Urinary bladder (tissue), 3 donors: ENCODE measurements at regions not wholly inside any gene's neighbourhood (a gene's known extent, or its start where the extent isn't known, plus 50 kb on each side); places are given as distances from the start of the nearest gene placed in this dataset.
"Not testable (repeated sequence)": the region's sequence is repeated elsewhere in the genome, so short reads cannot be mapped to it uniquely, and the experiment has no call there.

Source experiments
- DNase-seq: peaks from one replicate; pipeline ENCODE4 v3.0.0-alpha.2; 2015; ENCODE audit errors: extremely low spot score
- H3K27ac ChIP-seq: one replicate; pipeline ENCODE4 v1.5.1; 2013; ENCODE audit warnings: low read depth, mild to moderate bottlenecking, moderate library complexity
- H3K36me3 ChIP-seq: one replicate; pipeline ENCODE4 v1.6.1; 2013; ENCODE audit warnings: mild to moderate bottlenecking, moderate library complexity; ENCODE audit not compliant: insufficient read depth
- H3K4me1 ChIP-seq: one replicate; pipeline ENCODE4 v1.6.1; 2013; ENCODE audit warnings: mild to moderate bottlenecking, moderate library complexity; ENCODE audit not compliant: insufficient read depth
- H3K4me3 ChIP-seq: one replicate; pipeline ENCODE4 v1.5.1; 2013; ENCODE audit warnings: low read depth, low read length
- WGBS: extraction: QIAGEN DNeasy Blood & Tissue Kit; methylation state at CpG from one replicate; pipeline ENCODE4 v1.1.7; 2013; 5-methylcytosine and 5-hydroxymethylcytosine counted together
- donor health status: healthy with polysubstance abuse.
- donor health status: healthy.

DNA sequence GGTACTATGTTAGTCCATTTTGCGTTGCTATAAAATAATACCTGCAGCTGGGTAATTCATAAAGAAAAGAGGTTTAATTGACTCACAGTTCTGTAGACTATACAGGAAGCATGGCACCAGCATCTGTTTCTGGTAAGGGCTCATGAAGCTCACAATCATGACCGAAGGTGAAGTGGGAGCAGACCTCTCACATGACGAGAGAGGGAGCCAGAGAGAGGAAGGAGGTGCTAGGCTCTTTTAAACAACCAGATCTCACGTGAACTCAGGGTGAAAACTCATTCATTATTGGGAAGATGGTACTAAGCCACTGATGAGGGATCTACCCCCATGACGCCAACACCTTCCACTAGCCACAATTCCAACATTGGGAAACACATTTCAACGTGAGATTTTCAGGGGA lies 301.7 kb upstream of the MDFIC2 start:
- 87% methylated on average over 6 of the region's 6 CpGs for WGBS

DNA sequence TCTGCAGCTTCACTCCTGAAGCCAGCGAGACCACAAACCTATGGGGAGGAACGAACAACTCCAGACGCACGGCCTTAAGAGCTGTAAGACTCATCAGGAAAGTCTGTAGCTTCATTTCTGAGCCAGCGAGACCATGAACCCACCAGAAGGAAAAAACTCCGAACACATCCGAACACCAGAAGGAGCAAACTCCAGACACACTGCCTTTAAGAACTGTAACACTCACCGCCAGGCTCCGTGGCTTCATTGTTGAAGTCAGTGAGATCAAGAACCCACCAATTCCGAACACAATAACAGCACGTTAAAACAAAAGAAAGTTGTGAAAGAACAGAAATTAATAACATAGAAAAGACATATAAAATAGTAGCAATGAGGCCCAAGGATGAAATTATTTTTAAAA lies 300.5 kb upstream of the MDFIC2 start:
- H3K27ac ChIP-seq = no peak overlapping the region
- no peak for DNase-seq
- no peaks in the 10 kb centered on the region for H3K4me1 ChIP-seq
- 95% methylated on average over 11 of the region's 11 CpGs for WGBS
- H3K36me3 ChIP-seq = no peaks in the 10 kb centered on the region
- H3K4me3 ChIP-seq = no peak overlapping the region

More for the DNA sequence above, 301.7 kb upstream of the MDFIC2 start:
- no peaks in the 10 kb centered on the region for H3K36me3 ChIP-seq
- H3K4me3 ChIP-seq = no peak overlapping the region
- no peaks in the 10 kb centered on the region for H3K4me1 ChIP-seq
- H3K27ac ChIP-seq = no peak overlapping the region
- DNase-seq = no peak

DNA sequence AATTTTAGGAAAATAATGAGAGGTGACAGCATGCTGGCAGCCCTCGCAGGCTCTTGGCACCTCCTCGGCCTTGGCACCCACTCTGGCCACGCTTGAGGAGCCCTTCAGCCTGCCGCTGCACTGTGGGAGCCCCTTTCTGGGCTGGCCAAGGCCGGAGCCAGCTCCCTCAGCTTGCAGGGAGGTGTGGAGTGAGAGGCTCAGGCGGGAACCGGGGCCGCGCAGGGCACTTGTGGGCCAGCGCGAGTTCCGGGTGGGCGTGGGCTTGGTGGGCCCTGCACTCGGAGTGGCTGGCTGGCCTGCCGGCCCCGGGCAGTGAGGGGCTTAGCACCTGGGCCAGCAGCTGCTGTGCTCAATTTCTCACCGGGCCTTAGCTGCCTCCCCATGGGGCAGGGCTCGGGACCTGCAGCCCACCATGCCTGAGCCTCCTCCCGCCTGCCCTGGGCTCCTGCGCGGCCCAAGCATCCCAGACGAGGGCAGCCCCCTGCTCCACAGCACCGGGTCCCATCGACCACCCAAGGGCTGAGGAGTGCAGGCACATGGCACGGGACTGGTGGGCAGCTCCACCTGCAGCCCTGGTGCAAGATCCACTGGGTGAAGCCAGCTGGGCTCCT lies 299.3 kb upstream of the MDFIC2 start:
- WGBS = 95% methylated on average over 25 of the region's 25 CpGs
- not testable (repeated sequence) for DNase-seq, H3K36me3 ChIP-seq, H3K27ac ChIP-seq, H3K4me1 ChIP-seq, H3K4me3 ChIP-seq

DNA sequence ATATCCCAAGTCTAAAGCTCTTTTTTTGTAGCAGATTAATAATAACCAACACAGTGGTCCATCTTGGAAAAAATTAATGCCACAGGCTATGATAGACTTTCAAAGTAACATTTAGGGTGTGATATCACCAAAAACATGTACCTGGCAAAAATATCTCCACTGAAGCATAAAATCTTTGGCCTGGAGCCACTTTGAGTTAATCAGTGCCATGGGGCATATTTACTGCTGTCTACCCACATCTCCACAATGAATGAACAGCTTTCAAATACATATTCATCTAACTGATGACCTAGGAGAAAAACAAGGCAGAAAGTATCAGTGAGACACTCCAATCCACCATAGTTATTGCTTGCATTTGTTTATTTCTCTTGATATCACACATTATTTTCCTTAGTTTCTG lies 296.0 kb upstream of the MDFIC2 start:
- no peaks in the 10 kb centered on the region for H3K4me1 ChIP-seq
- no peak overlapping the region for H3K4me3 ChIP-seq
- no peak for DNase-seq
- H3K36me3 ChIP-seq = no peaks in the 10 kb centered on the region
- no peak overlapping the region for H3K27ac ChIP-seq

DNA sequence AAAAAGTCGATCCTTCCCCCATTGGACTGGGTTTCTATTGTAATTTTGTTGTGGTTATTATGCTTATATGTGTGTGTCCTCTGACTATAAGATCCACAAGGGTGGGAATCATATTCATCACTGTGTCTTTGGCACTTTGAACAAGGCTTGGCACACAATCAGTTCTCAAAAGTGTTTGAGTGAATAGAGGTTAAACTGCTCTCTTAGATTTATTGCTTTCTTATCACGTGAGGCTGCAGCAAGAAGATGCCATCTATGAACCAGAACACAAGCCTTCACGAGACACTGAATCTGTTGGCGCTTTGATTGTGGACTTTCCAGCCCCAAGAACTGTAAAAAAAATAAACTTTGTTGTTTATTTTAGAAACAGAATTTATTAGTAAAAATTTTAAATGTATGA lies 295.0 kb upstream of the MDFIC2 start:
- no peaks in the 10 kb centered on the region for H3K36me3 ChIP-seq
- no peaks in the 10 kb centered on the region for H3K4me1 ChIP-seq
- no peak overlapping the region for H3K4me3 ChIP-seq
- no peak overlapping the region for H3K27ac ChIP-seq
- DNase-seq = no peak
- WGBS = 64% methylated on average over 4 of the region's 4 CpGs

DNA sequence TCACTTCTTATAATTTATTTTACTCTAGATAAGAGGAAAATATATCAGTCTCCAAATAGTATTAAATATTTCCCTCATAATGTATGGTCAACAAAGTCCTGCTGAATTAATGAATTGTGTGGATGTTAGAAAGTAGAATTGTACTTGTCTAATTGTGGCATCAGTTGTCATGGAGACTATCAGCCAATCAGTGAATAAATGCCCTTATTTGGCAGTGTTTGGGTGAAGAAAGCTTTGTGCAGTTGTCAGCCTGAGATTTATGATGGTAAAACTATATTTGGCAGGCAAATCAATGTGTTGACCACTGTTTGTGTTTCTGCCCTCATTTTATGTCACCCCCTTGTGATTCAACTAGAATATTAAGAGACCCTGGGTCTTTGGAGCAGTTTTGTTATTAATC lies 293.6 kb upstream of the MDFIC2 start:
- no peaks in the 10 kb centered on the region for H3K36me3 ChIP-seq
- no peak overlapping the region for H3K4me3 ChIP-seq
- no peak for DNase-seq
- H3K27ac ChIP-seq = no peak overlapping the region
- H3K4me1 ChIP-seq = no peaks in the 10 kb centered on the region

DNA sequence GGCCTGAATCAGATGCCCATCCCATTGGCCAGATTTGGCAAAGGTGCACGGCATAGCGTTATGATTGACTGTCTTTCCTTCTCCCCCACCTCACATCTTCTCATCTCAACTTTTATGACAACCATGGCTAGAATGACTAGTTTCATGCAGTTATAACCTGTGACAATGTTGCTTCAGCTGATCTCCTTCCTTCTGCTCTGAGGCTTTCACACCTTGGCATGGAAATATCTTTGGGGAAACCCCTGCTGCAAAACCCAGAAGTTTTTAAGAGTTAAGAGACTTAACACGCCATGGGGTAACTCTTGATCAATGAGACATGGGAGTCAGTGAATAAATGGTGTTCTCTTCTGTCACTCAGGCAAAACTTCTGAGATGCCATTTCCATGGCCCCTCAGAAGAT lies 290.7 kb upstream of the MDFIC2 start:
- no peak for DNase-seq
- Histone ChIP-seq H3K27ac (no peak overlapping the region), H3K36me3 (no peaks in the 10 kb centered on the region), H3K4me1 (no peaks in the 10 kb centered on the region), H3K4me3 (no peak overlapping the region)
- WGBS = 81% methylated on average over 3 of the region's 3 CpGs

DNA sequence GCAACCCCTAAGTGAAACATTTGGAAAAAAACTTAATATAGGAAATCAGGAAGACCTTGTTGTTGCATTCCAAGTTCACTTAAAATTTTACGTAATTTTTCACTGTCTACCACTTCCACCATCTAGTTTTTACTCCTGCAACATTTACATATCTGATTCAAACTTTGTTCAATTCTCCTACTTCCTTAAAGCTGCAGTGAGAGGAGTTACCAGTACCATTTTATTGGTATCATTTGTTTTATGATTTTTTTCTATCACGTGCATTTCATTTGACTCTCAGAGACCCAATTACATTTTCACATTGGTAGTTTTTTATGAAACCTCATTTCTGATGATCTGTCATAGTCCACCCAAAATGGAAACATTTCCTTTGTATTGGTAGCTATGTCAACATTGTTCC lies 284.9 kb upstream of the MDFIC2 start:
- Histone ChIP-seq H3K27ac (no peak overlapping the region), H3K4me3 (no peak overlapping the region), H3K4me1 (no peaks in the 10 kb centered on the region), H3K36me3 (no peaks in the 10 kb centered on the region)
- 91% methylated on average over 2 of the region's 2 CpGs for WGBS
- no peak for DNase-seq

DNA sequence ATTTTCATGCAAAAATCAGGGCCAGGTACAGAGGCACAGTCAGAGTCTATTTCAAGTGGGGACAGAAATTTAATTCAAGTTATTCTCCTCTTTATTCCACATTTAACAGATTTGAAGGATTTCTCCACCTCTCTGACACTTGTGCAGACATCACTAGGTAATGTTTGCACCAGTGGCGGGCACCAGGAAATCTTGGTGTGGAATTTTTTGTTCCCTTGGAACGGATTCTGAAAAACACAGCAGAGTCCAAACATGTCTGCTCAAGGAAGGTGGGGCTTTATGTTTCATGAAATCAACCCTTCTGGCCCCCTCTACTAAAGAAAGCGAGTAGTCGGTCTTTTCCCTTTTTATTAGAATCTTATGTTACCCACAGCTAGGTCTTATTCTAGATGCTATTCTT lies 271.2 kb upstream of the MDFIC2 start:
- Histone ChIP-seq H3K27ac (no peak overlapping the region), H3K36me3 (no peaks in the 10 kb centered on the region), H3K4me1 (no peaks in the 10 kb centered on the region), H3K4me3 (no peak overlapping the region)
- DNase-seq = no peak
- WGBS = 90% methylated on average over 4 of the region's 4 CpGs

DNA sequence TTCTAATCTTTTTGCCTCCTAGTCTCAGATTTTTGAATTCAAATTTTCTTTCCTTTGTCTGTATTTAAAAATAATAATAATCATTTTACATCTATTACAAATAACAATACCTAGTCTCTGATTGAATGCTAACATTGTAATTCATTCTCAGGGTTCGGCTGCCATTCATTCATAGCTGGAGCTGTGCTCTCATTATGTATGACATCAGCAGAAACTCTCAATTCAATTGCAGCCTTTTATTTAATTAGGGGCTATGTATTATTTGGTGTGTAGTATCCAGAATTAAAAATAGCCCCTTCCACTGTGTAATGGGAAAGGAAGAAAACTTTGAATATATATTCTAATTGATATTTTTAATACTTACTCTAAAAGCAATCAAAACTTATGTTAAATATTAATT lies 270.4 kb upstream of the MDFIC2 start:
- Histone ChIP-seq H3K4me3 (no peak overlapping the region), H3K4me1 (no peaks in the 10 kb centered on the region), H3K36me3 (no peaks in the 10 kb centered on the region), H3K27ac (no peak overlapping the region)
- WGBS = 90% methylated on average over 1 of the region's 1 CpG
- DNase-seq = no peak

DNA sequence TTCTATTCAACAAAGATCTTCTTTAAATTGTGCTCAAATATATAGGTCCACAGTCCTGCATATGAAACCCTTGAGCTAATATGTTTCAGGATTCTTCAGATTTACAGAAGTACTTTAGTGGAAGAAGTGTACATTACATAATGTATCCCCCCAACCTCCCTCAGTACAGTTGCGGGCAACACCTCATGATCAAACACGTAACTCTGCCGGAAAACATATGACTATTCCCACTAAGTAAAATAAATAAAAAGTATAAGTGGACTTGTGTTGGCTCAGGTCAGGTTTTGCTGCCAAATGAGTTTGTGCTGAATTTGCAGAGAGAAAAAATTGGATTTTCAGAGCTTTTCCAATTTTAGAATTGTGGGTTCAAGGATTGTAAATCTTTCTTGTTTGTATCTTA lies 267.6 kb upstream of the MDFIC2 start:
- no peak overlapping the region for H3K27ac ChIP-seq
- no peak overlapping the region for H3K4me3 ChIP-seq
- no peak for DNase-seq
- H3K4me1 ChIP-seq = no peaks in the 10 kb centered on the region
- WGBS = 87% methylated on average over 3 of the region's 3 CpGs
- no peaks in the 10 kb centered on the region for H3K36me3 ChIP-seq

DNA sequence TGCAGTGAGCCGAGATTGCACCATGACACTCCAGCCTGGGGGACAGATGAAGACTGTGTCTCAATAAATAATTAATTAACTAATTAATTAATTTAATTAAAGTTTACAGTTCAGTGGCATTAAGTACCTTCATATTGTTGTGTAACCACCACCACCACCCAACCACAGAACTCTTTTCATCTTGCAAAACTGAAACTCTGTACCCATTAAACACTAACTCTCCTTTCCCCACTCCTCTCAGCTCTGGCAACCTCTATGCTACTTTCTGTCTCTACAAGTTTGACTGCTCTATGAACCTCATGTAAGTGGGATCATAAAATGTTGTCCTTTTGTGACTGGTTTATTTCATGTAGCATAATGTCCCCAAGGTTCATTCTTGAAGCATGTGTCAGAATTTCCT lies 259.3 kb upstream of the MDFIC2 start:
- 96% methylated on average over 1 of the region's 1 CpG for WGBS
- DNase-seq = no peak

DNA sequence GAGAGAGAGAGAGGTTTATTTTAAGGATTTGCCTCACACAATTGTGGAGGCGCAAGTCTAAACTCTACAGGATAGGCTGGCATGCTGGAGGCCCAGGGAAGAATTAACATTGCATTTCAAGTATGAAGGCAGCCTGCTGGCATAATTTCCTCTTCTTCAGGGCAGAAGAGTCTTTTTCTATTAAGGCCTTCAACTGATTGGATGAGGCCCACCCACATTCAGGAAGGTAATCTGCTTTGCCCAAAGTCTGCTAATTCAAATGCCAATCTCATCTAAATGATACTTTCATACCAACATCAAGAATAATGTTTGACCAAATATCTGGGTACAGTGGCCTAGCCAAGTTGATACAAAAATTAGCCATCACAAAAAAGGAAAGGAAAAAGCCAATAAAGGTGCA lies 258.1 kb upstream of the MDFIC2 start:
- Histone ChIP-seq H3K4me3 (no peak overlapping the region), H3K36me3 (no peaks in the 10 kb centered on the region), H3K4me1 (no peaks in the 10 kb centered on the region), H3K27ac (no peak overlapping the region)
- DNase-seq = no peak
- 95% methylated on average over 1 of the region's 1 CpG for WGBS

More for the DNA sequence above, 259.3 kb upstream of the MDFIC2 start:
- H3K4me1 ChIP-seq = no peaks in the 10 kb centered on the region
- H3K36me3 ChIP-seq = no peaks in the 10 kb centered on the region
- no peak overlapping the region for H3K4me3 ChIP-seq
- no peak overlapping the region for H3K27ac ChIP-seq

DNA sequence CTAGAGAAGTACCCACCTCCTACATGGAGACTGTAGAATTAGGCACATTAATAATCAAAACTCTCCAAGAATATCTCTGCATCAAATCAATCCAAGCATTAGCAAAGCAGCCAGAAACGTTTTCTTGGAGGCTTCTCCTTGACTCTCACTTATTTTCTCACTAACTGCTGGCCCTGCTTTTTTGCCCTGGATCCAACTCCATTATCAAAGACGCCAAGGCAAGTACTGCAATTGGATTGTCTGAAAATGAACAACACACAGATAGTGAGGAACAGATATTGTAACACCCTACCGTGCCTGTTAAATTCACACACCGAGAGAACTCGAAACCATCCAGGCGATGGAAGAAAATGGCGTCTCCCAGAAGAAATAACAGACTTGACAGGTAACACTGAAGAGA lies 256.2 kb upstream of the MDFIC2 start:
- H3K4me1 ChIP-seq = no peaks in the 10 kb centered on the region
- no peak overlapping the region for H3K27ac ChIP-seq
- 87% methylated on average over 7 of the region's 7 CpGs for WGBS
- no peak overlapping the region for H3K4me3 ChIP-seq
- H3K36me3 ChIP-seq = no peaks in the 10 kb centered on the region
- DNase-seq = no peak

DNA sequence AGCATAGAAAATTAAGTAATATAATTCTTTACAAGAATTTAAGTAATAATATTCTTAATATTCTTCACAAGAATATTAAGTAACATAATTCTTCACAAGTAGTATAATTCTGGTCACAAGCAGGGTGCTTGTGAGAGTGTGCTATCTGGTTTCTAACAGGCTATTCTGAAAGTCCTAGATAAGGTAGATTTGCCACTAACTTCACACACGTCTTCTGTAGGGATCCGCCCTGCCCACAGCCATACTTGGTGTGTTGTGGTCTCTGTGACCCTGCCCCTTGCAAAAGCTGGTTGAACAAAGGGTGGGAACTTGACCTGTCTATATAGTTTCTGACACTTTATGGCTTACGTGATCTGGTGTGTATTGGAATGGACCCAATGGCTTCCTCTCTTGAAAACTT lies 253.4 kb upstream of the MDFIC2 start:
- Histone ChIP-seq H3K4me1 (no peaks in the 10 kb centered on the region), H3K36me3 (no peaks in the 10 kb centered on the region), H3K4me3 (no peak overlapping the region), H3K27ac (no peak overlapping the region)
- WGBS = 89% methylated on average over 3 of the region's 3 CpGs
- no peak for DNase-seq
